ENCODE measurements at regions not wholly inside any gene's neighbourhood (a gene's known extent, or its start where the extent isn't known, plus 50 kb on each side); places are given as distances from the start of the nearest gene placed in this dataset.

DNA sequence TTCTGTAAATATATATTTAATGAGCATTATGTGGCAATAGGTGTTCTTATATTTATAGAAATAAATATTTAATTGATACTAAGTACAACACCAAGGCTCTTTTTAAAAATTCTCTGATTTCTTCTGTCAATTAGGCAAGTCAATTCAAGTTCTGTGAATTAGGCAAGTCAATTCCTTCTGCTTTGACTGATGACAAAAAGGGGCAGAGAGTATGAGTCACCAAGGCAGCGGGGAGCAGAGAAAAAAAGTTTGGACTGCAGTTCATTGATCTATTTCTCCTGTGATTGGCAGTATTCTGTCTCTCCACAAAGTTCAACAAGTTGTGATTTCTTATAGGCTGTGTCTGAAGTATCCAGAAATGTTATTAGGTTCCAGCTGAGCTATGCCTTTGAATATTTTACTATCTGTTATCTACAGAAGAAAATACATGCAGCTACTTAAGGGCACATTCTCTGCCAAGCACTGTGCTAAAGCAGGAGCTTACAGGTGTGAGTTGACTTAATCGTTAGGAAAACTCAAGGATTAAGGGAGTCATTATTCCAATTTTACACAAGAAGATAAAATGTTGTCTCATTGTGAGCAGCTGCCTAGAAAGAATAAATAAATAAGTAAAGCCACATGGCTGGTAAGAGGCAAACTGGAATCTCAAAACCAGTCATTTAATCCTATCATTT lies 206.4 kb upstream of the ALG10B start:
- TF ChIP-seq POLR2A (IDR thresholded peaks at IDR 0.05; ENCODE audit: low read length) (no peak), GATA1 (IDR thresholded peaks at IDR 0.05; ENCODE audit: low read depth, low read length) (no peak)

Measured in erythroblast (primary cell).